NCI-H1417 treated with DMSO at 0.1 percent for 48 hours (cell line): ENCODE measurements at regions not wholly inside any gene's neighbourhood (a gene's known extent, or its start where the extent isn't known, plus 50 kb on each side); places are given as distances from the start of the nearest gene placed in this dataset.
"Not testable (repeated sequence)": the region's sequence is repeated elsewhere in the genome, so short reads cannot be mapped to it uniquely, and the experiment has no call there.

Source experiments
- DNase-seq: peaks from one replicate; lab custom pipeline; 2025; lab: John Stamatoyannopoulos, UW

GRCh38 chr6:122170274-122170673 is 229.2 kb upstream of the HSF2 start:
- no peak for DNase-seq

- DNase-seq, result no peak
These were observed 220.5 kb upstream of the HSF2 start for GRCh38 chr6:122178988-122179387.

GRCh38 chr6:122180132-122180531 is 219.3 kb upstream of the HSF2 start:
- DNase-seq, result no peak

- no peak for DNase-seq
These were observed 217.4 kb upstream of the HSF2 start for GRCh38 chr6:122182061-122182460.

- no peak for DNase-seq
These were observed 215.0 kb upstream of the HSF2 start for GRCh38 chr6:122184401-122184827.

GRCh38 chr6:122185458-122185857 is 214.0 kb upstream of the HSF2 start:
- DNase-seq, result not testable (repeated sequence)

GRCh38 chr6:122187186-122187585 is 212.3 kb upstream of the HSF2 start:
- DNase-seq, result no peak

- no peak for DNase-seq
These were observed 200.5 kb upstream of the HSF2 start for GRCh38 chr6:122198922-122199321.

- no peak for DNase-seq
These were observed 199.0 kb upstream of the HSF2 start for GRCh38 chr6:122200440-122200839.

GRCh38 chr6:122202576-122203137 is 196.8 kb upstream of the HSF2 start:
- no peak for DNase-seq

- no peak for DNase-seq
These were observed 192.4 kb upstream of the HSF2 start for GRCh38 chr6:122207061-122207460.

GRCh38 chr6:122207794-122208193 is 191.7 kb upstream of the HSF2 start:
- DNase-seq, result no peak

- no peak for DNase-seq
These were observed 184.7 kb upstream of the HSF2 start for GRCh38 chr6:122214605-122215318.

GRCh38 chr6:122220254-122220653 is 179.2 kb upstream of the HSF2 start:
- DNase-seq, result no peak

- DNase-seq, result no peak
These were observed 176.7 kb upstream of the HSF2 start for GRCh38 chr6:122222761-122223160.

GRCh38 chr6:122223251-122223650 is 176.2 kb upstream of the HSF2 start:
- no peak for DNase-seq

- no peak for DNase-seq
These were observed 160.6 kb upstream of the HSF2 start for GRCh38 chr6:122238861-122239260.

GRCh38 chr6:122246906-122247658 is 152.4 kb upstream of the HSF2 start:
- DNase-seq, result no peak

- no peak for DNase-seq
These were observed 151.3 kb upstream of the HSF2 start for GRCh38 chr6:122248001-122248669.

GRCh38 chr6:122248844-122249243 is 150.6 kb upstream of the HSF2 start:
- no peak for DNase-seq

- DNase-seq, result no peak
These were observed 140.6 kb upstream of the HSF2 start for GRCh38 chr6:122258839-122259238.

GRCh38 chr6:122264557-122264956 is 134.9 kb upstream of the HSF2 start:
- DNase-seq, result no peak

GRCh38 chr6:122265755-122266154 is 133.7 kb upstream of the HSF2 start:
- no peak for DNase-seq
